Parathyroid adenoma (tissue), 2 donors: ENCODE measurements at regions not wholly inside any gene's neighbourhood (a gene's known extent, or its start where the extent isn't known, plus 50 kb on each side); places are given as distances from the start of the nearest gene placed in this dataset.

Experiments
- H2AFZ ChIP-seq: fragments of 300-600 bp; sonication (generic); one replicate; pipeline ENCODE4 v1.7.0; 2017; ENCODE audit warnings: antibody characterized with exemption, mild to moderate bottlenecking
- H3K27ac ChIP-seq: fragments of 300-600 bp; sonication (generic); one replicate; pipeline ENCODE4 v1.7.0; 2017
- H3K27me3 ChIP-seq: fragments of 300-600 bp; sonication (generic); one replicate; pipeline ENCODE4 v1.7.0; 2017; ENCODE audit warnings: low read length; ENCODE audit not compliant: control insufficient read depth, insufficient read depth
- H3K36me3 ChIP-seq: fragments of 300-600 bp; sonication (generic); one replicate; pipeline ENCODE4 v1.7.0; 2017; ENCODE audit warnings: low read length; ENCODE audit not compliant: control insufficient read depth, insufficient read depth
- H3K4me1 ChIP-seq: fragments of 300-600 bp; sonication (generic); one replicate; pipeline ENCODE4 v1.7.0; 2017; ENCODE audit warnings: control low read depth
- H3K4me2 ChIP-seq: fragments of 300-600 bp; sonication (generic); one replicate; pipeline ENCODE4 v1.7.0; 2017; ENCODE audit warnings: low read length
- H3K4me3 ChIP-seq: fragments of 300-600 bp; sonication (generic); one replicate; pipeline ENCODE4 v1.7.0; 2017; ENCODE audit warnings: low read depth, low read length
- H3K79me2 ChIP-seq: fragments of 300-600 bp; sonication (generic); one replicate; pipeline ENCODE4 v1.7.0; 2017; ENCODE audit warnings: control low read depth
- H3K9ac ChIP-seq: fragments of 300-600 bp; sonication (generic); one replicate; pipeline ENCODE4 v1.7.0; 2017; ENCODE audit warnings: mild to moderate bottlenecking
- H3K9me3 ChIP-seq: fragments of 300-600 bp; sonication (generic); one replicate; pipeline ENCODE4 v1.7.0; 2017; ENCODE audit warnings: low read length; ENCODE audit not compliant: control insufficient read depth
- TF ChIP-seq, protein P1 (sequence below): fragments of 300-600 bp; sonication (generic); IDR thresholded peaks from one replicate; pipeline ENCODE4 v1.7.0; 2017; ENCODE audit warnings: antibody characterized with exemption, mild to moderate bottlenecking
- donor health status: primary hyperparathyroidism.

DNA sequence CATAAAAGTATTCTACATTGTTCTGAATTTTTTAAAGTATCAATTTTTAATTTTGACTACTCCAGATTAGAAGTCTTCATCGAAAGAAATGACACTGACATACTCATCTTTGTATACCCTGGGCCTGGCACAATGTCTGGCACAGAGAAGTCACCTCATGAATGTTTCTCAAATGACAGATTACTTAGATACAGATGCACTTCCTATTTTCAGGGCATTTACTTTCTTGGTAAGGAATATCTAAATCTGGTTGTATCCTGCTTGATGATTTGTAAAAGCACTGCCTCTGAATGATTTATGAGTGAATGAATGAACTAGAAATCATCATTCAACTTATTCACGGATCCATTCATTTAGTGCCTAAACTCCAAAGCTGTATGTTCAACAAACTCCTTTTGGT, 1784.7 kb downstream of the LRRC4C start:
- H3K4me1 ChIP-seq = no peaks in the 10 kb centered on the region
- no peak overlapping the region for H2AFZ ChIP-seq
- no peak overlapping the region for H3K4me3 ChIP-seq
- H3K9me3 ChIP-seq = no peaks in the 10 kb centered on the region
- no peak overlapping the region for H3K27ac ChIP-seq
- H3K9ac ChIP-seq = no peak overlapping the region
- H3K36me3 ChIP-seq = no peaks in the 10 kb centered on the region
- no peaks in the 10 kb centered on the region for H3K27me3 ChIP-seq
- TF ChIP-seq, protein P1, sequence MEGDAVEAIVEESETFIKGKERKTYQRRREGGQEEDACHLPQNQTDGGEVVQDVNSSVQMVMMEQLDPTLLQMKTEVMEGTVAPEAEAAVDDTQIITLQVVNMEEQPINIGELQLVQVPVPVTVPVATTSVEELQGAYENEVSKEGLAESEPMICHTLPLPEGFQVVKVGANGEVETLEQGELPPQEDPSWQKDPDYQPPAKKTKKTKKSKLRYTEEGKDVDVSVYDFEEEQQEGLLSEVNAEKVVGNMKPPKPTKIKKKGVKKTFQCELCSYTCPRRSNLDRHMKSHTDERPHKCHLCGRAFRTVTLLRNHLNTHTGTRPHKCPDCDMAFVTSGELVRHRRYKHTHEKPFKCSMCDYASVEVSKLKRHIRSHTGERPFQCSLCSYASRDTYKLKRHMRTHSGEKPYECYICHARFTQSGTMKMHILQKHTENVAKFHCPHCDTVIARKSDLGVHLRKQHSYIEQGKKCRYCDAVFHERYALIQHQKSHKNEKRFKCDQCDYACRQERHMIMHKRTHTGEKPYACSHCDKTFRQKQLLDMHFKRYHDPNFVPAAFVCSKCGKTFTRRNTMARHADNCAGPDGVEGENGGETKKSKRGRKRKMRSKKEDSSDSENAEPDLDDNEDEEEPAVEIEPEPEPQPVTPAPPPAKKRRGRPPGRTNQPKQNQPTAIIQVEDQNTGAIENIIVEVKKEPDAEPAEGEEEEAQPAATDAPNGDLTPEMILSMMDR = no peak
- H3K4me2 ChIP-seq = no peak overlapping the region
- no peaks in the 10 kb centered on the region for H3K79me2 ChIP-seq

DNA sequence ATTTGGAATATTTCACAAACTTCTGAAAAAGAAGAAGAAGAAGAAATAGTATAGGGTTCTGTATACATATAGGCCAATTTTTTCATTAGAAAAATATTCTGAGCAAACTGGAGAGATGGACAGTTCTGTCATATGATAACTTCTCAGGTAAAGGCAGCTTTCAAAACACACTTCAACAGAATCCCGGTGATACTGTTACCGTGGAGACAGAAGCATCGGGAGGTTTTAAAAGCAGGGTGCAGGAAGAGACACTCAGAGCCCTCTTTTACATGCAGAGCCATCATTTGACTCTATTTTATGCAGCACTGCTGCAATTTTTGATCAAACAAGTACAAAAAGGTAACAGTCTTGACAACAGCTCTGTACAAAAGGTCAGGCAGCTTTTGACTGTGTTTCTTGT, 1785.4 kb downstream of the LRRC4C start:
- no peak overlapping the region for H3K9ac ChIP-seq
- H3K4me1 ChIP-seq = no peaks in the 10 kb centered on the region
- no peaks in the 10 kb centered on the region for H3K27me3 ChIP-seq
- H3K4me2 ChIP-seq = no peak overlapping the region
- no peaks in the 10 kb centered on the region for H3K36me3 ChIP-seq
- no peak overlapping the region for H2AFZ ChIP-seq
- H3K9me3 ChIP-seq = no peaks in the 10 kb centered on the region
- H3K79me2 ChIP-seq = no peaks in the 10 kb centered on the region
- H3K4me3 ChIP-seq = no peak overlapping the region
- H3K27ac ChIP-seq = no peak overlapping the region
- TF ChIP-seq, protein P1 = no peak

DNA sequence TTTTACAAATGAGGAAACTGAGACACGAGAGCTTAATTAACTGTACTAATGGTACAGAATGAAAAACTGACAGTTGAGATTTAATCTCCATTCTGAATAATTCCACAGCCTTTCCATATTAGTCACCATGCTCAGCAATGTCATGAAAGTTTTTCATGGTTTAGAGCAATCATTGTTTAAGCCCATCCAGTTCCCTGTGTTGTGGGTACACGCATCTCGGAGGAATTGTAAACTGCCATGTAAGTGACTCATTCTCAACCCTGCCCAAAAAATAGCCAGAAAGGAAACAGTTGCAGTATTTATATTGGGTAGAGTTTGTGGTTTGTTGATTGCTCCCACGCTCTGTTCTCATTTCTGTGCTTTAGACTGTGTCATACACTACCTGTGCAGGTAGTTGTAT, 1790.8 kb downstream of the LRRC4C start:
- no peak overlapping the region for H2AFZ ChIP-seq
- H3K36me3 ChIP-seq = no peaks in the 10 kb centered on the region
- no peaks in the 10 kb centered on the region for H3K4me1 ChIP-seq
- TF ChIP-seq, protein P1 = no peak
- no peaks in the 10 kb centered on the region for H3K9me3 ChIP-seq
- H3K27ac ChIP-seq = no peak overlapping the region
- H3K9ac ChIP-seq = no peak overlapping the region
- no peaks in the 10 kb centered on the region for H3K27me3 ChIP-seq
- H3K79me2 ChIP-seq = no peaks in the 10 kb centered on the region
- no peak overlapping the region for H3K4me3 ChIP-seq
- no peak overlapping the region for H3K4me2 ChIP-seq

DNA sequence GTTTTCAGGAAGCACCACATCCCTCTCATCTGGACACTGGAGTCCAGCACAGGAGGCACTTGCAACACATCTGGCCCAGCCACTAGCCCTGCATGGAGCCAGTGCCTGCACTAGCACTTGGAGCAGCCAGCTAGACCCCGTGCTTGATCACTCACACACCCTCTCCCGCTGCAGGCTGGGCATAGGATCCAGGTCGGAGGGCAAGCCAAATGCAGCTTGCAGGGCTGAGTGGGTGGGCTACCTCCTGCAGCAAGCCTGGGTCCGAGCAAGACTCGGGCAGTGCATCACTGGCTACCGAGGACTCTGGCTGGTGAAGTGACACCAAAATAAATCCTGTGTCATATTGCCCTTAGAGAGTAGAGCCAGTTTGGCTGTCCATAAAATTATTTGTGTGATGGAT, 1795.4 kb downstream of the LRRC4C start:
- Histone ChIP-seq H3K27me3 (no peaks in the 10 kb centered on the region), H3K9ac (no peak overlapping the region), H3K79me2 (no peaks in the 10 kb centered on the region), H2AFZ (no peak overlapping the region), H3K4me2 (no peak overlapping the region), H3K36me3 (no peaks in the 10 kb centered on the region), H3K9me3 (no peaks in the 10 kb centered on the region), H3K4me3 (no peak overlapping the region), H3K4me1 (no peaks in the 10 kb centered on the region), H3K27ac (no peak overlapping the region)
- TF ChIP-seq, protein P1 = no peak

DNA sequence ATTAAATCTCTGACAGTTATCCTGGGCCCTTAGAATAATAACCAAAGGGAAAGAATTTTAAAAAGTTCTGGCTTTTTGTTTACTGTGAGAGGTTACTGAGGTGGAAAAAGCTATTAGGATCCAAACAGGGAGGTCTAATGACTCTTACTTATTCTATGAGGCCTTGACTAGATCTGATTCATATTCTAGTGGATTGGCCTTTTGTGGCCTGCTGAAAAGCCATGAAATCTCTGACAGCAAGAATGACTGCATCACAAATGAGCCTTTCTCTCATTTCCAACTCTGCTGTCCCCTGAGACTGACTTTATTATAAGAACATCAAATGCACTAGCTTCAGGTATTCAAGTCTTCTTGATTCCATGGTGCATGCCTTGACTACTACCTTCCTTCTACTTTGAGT, 1797.6 kb downstream of the LRRC4C start:
- Histone ChIP-seq H3K4me3 (no peak overlapping the region), H3K36me3 (no peaks in the 10 kb centered on the region), H3K4me2 (no peak overlapping the region), H2AFZ (no peak overlapping the region), H3K9ac (no peak overlapping the region), H3K9me3 (no peaks in the 10 kb centered on the region), H3K27me3 (no peaks in the 10 kb centered on the region), H3K27ac (no peak overlapping the region), H3K4me1 (no peaks in the 10 kb centered on the region), H3K79me2 (no peaks in the 10 kb centered on the region)
- TF ChIP-seq, protein P1 = no peak
